ENCODE measurements at regions not wholly inside any gene's neighbourhood (a gene's known extent, or its start where the extent isn't known, plus 50 kb on each side); places are given as distances from the start of the nearest gene placed in this dataset.

DNA sequence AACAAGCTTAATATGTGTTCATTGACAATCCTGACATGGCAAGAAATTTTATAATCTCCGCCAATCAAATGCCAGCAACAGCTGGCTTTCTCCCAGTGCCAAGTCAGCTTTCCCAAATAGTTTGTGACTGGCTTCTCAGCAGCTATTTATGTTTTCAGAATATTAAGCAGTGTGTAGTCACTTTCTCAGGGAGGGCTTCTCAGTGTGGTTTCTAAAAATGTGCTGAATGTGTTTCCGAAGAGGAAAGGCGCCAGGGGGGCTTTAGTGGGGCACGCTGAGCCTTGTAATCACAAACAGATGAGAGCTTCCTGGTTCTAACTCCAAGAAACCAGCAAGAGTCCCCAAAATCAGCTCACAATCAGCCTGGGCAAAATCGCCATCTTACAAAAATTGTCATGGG is 258.7 kb upstream of the CPEB2 start:
- Histone ChIP-seq H2AFZ (ENCODE audit: low read depth) (no peak overlapping the region), H3K4me2 (no peak overlapping the region), H4K20me1 (ENCODE audit: insufficient read depth) (no peaks in the 10 kb centered on the region), H3K27me3 (ENCODE audit: insufficient read depth) (no peaks in the 10 kb centered on the region), H3F3A (replicated peaks; ENCODE audit: insufficient read depth) (no peaks in the 10 kb centered on the region), H3K9me2 (no peaks in the 10 kb centered on the region), H3K9ac (no peak overlapping the region), H3K79me2 (ENCODE audit: insufficient read depth) (no peaks in the 10 kb centered on the region), H3K4me3 (ENCODE audit: low read depth in 2 of 2, low read length in 1 of 2) (no peak overlapping the region), H3K36me3 (replicated peaks in 1 of 2; ENCODE audit: control insufficient read depth in 1 of 2, insufficient read depth in 2 of 2, low read length in 1 of 2) (no peaks in the 10 kb centered on the region), H3K9me3 (no peaks in the 10 kb centered on the region), H3K27ac (ENCODE audit: low read depth in 2 of 2, low read length in 1 of 2) (no peak overlapping the region), H3K4me1 (ENCODE audit: control insufficient read depth in 1 of 2, insufficient read depth in 2 of 2, low read depth in 1 of 2, low read length in 1 of 2) (peaks cover 0 to 10% of the 10 kb centered on the region in 2 experiments; a peak in 1 of 4 replicates)
- no peak for DNase-seq
- TF ChIP-seq, protein P1, sequence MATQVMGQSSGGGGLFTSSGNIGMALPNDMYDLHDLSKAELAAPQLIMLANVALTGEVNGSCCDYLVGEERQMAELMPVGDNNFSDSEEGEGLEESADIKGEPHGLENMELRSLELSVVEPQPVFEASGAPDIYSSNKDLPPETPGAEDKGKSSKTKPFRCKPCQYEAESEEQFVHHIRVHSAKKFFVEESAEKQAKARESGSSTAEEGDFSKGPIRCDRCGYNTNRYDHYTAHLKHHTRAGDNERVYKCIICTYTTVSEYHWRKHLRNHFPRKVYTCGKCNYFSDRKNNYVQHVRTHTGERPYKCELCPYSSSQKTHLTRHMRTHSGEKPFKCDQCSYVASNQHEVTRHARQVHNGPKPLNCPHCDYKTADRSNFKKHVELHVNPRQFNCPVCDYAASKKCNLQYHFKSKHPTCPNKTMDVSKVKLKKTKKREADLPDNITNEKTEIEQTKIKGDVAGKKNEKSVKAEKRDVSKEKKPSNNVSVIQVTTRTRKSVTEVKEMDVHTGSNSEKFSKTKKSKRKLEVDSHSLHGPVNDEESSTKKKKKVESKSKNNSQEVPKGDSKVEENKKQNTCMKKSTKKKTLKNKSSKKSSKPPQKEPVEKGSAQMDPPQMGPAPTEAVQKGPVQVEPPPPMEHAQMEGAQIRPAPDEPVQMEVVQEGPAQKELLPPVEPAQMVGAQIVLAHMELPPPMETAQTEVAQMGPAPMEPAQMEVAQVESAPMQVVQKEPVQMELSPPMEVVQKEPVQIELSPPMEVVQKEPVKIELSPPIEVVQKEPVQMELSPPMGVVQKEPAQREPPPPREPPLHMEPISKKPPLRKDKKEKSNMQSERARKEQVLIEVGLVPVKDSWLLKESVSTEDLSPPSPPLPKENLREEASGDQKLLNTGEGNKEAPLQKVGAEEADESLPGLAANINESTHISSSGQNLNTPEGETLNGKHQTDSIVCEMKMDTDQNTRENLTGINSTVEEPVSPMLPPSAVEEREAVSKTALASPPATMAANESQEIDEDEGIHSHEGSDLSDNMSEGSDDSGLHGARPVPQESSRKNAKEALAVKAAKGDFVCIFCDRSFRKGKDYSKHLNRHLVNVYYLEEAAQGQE (IDR thresholded peaks at IDR 0.05; ENCODE audit: low read depth, low read length) = no peak
- TF ChIP-seq SIN3A (IDR thresholded peaks at IDR 0.05; ENCODE audit: borderline replicate concordance, low read depth, low read length) (no peak), TAF1 (IDR thresholded peaks at IDR 0.05; ENCODE audit: borderline replicate concordance, low read depth, low read length) (no peak), NFIC (IDR thresholded peaks at IDR 0.05; ENCODE audit: borderline replicate concordance) (no peak), FOXM1 (IDR thresholded peaks at IDR 0.05; ENCODE audit: low read depth) (no peak), FOXJ3 (CRISPR knock-in tag; IDR thresholded peaks at IDR 0.05) (no peak), FOSL2 (IDR thresholded peaks at IDR 0.05; ENCODE audit: borderline replicate concordance, low read depth) (no peak), EP300 (IDR thresholded peaks at IDR 0.05; ENCODE audit: borderline replicate concordance in 1 of 2, low read depth in 1 of 2, low read length in 1 of 2) (no peak), SMC3 (IDR thresholded peaks at IDR 0.05; ENCODE audit: low read depth, low read length) (no peak), GABPA (IDR thresholded peaks at IDR 0.05; ENCODE audit: low read depth) (no peak), TCF12 (IDR thresholded peaks at IDR 0.05) (no peak), MEF2A (IDR thresholded peaks at IDR 0.05; ENCODE audit: borderline replicate concordance, low read depth) (no peak), YY1 (IDR thresholded peaks at IDR 0.05; ENCODE audit: low read depth) (no peak)
- TF ChIP-seq, protein P2, sequence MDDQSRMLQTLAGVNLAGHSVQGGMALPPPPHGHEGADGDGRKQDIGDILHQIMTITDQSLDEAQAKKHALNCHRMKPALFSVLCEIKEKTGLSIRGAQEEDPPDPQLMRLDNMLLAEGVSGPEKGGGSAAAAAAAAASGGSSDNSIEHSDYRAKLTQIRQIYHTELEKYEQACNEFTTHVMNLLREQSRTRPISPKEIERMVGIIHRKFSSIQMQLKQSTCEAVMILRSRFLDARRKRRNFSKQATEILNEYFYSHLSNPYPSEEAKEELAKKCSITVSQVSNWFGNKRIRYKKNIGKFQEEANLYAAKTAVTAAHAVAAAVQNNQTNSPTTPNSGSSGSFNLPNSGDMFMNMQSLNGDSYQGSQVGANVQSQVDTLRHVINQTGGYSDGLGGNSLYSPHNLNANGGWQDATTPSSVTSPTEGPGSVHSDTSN (IDR thresholded peaks at IDR 0.05) = no peak
- TF ChIP-seq, protein P3, sequence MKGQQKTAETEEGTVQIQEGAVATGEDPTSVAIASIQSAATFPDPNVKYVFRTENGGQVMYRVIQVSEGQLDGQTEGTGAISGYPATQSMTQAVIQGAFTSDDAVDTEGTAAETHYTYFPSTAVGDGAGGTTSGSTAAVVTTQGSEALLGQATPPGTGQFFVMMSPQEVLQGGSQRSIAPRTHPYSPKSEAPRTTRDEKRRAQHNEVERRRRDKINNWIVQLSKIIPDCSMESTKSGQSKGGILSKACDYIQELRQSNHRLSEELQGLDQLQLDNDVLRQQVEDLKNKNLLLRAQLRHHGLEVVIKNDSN (IDR thresholded peaks at IDR 0.05; ENCODE audit: borderline replicate concordance, low read depth) = no peak
- TF ChIP-seq, protein P4, sequence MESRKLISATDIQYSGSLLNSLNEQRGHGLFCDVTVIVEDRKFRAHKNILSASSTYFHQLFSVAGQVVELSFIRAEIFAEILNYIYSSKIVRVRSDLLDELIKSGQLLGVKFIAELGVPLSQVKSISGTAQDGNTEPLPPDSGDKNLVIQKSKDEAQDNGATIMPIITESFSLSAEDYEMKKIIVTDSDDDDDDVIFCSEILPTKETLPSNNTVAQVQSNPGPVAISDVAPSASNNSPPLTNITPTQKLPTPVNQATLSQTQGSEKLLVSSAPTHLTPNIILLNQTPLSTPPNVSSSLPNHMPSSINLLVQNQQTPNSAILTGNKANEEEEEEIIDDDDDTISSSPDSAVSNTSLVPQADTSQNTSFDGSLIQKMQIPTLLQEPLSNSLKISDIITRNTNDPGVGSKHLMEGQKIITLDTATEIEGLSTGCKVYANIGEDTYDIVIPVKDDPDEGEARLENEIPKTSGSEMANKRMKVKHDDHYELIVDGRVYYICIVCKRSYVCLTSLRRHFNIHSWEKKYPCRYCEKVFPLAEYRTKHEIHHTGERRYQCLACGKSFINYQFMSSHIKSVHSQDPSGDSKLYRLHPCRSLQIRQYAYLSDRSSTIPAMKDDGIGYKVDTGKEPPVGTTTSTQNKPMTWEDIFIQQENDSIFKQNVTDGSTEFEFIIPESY (IDR thresholded peaks at IDR 0.05; ENCODE audit: borderline replicate concordance, low read depth) = no peak
- TF ChIP-seq, protein P5, sequence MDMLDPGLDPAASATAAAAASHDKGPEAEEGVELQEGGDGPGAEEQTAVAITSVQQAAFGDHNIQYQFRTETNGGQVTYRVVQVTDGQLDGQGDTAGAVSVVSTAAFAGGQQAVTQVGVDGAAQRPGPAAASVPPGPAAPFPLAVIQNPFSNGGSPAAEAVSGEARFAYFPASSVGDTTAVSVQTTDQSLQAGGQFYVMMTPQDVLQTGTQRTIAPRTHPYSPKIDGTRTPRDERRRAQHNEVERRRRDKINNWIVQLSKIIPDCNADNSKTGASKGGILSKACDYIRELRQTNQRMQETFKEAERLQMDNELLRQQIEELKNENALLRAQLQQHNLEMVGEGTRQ (IDR thresholded peaks at IDR 0.05; ENCODE audit: borderline replicate concordance, low read depth, low read length) = no peak
- CTCF ChIA-PET = no interaction called here
- WGBS (ENCODE audit: low lambda C conversion rate) = 53% methylated on average over 5 of the region's 5 CpGs
- POLR2A ChIA-PET = no interaction called here

Measured in SK-N-SH (cell line).